GM10248 (cell line): ENCODE measurements at regions not wholly inside any gene's neighbourhood (a gene's known extent, or its start where the extent isn't known, plus 50 kb on each side); places are given as distances from the start of the nearest gene placed in this dataset.

ENCODE experiments used
- CTCF ChIA-PET: fragments of 300-600 bp; sonication (Branson Sonifier 250); formaldehyde crosslinking; extraction: SDS; loops from one replicate; lab custom pipeline; 2021; ENCODE audit warnings: antibody characterized with exemption; lab: Yijun Ruan, JAX
- POLR2A ChIA-PET: fragments of 350-650 bp; sonication (Branson Sonifier 250); formaldehyde crosslinking; extraction: SDS; loops from one replicate; lab custom pipeline; 2020; ENCODE audit warnings: antibody characterized with exemption; lab: Yijun Ruan, JAX
- DNase-seq: peaks from one replicate; pipeline ENCODE4 v3.0.0; 2012; ENCODE audit errors: extremely low spot score
- CTCF ChIP-seq: IDR thresholded peaks from 2 replicates; pipeline ENCODE4 v1.5.1; 2012; ENCODE audit warnings: mild to moderate bottlenecking, low read depth; ENCODE audit errors: extremely low read depth, missing control alignments, control extremely low read depth

- DNase-seq = no peak
- ChIA-PET CTCF (interaction anchor here (1.4 to 1.9 kb wide), 3 partner anchors 15 to 25 kb away, joined by 3 to 8 read pairs (median 6); no protein-coding TSS in a partner anchor), POLR2A (no interaction called here)
- TF ChIP-seq CTCF = no peak
These were observed 85.8 kb upstream of the SETBP1 start for GRCh38 chr18:44594799-44595467.

GRCh38 chr18:44597797-44598196 lies 82.9 kb upstream of the SETBP1 start:
- DNase-seq = no peak
- no peak for TF ChIP-seq CTCF
- ChIA-PET POLR2A (no interaction called here), CTCF (no interaction called here)

- no peak for TF ChIP-seq CTCF
- POLR2A ChIA-PET = no interaction called here
- DNase-seq = no peak
- CTCF ChIA-PET = no interaction called here
These were observed 82.2 kb upstream of the SETBP1 start for GRCh38 chr18:44598514-44598913.

- TF ChIP-seq CTCF = no peak
- ChIA-PET CTCF (interaction anchor here (0.9 to 1.2 kb wide), 2 partner anchors 10 to 13 kb away, joined by 3 to 4 read pairs; no protein-coding TSS in a partner anchor), POLR2A (no interaction called here)
- no peak for DNase-seq
These were observed 81.3 kb upstream of the SETBP1 start for GRCh38 chr18:44599412-44599811.

GRCh38 chr18:44601447-44601846 lies 79.2 kb upstream of the SETBP1 start:
- POLR2A ChIA-PET = no interaction called here
- no peak for DNase-seq
- CTCF ChIA-PET = interaction anchor here (0.8 kb wide), 1 partner anchor 471 kb away, joined by 3 read pairs; no protein-coding TSS in a partner anchor
- no peak for TF ChIP-seq CTCF

- DNase-seq = no peak
- POLR2A ChIA-PET = no interaction called here
- TF ChIP-seq CTCF = no peak
- CTCF ChIA-PET = interaction anchor here (0.7 kb wide), 1 partner anchor 611 kb away, joined by 3 read pairs; no protein-coding TSS in a partner anchor
These were observed 78.3 kb upstream of the SETBP1 start for GRCh38 chr18:44602380-44602779.

GRCh38 chr18:44602845-44603244 lies 77.8 kb upstream of the SETBP1 start:
- no peak for DNase-seq
- no peak for TF ChIP-seq CTCF

More at GRCh38 chr18:44602845-44603244, 77.8 kb upstream of the SETBP1 start:
- CTCF ChIA-PET = no interaction called here
- POLR2A ChIA-PET = no interaction called here
